Caco-2 (cell line): ENCODE measurements at regions not wholly inside any gene's neighbourhood (a gene's known extent, or its start where the extent isn't known, plus 50 kb on each side); places are given as distances from the start of the nearest gene placed in this dataset.
"Not testable (repeated sequence)": the region's sequence is repeated elsewhere in the genome, so short reads cannot be mapped to it uniquely, and the experiment has no call there.

Experiments
- BruUV-seq: library from RNA; stranded (reverse); fragments of 400-500 nt; replicated peaks from 2 replicates; lab custom pipeline; 2021; lab: Mats Ljungman, UMichigan
- CTCF ChIA-PET: fragments of 300-600 bp; sonication (Branson Sonifier 250); formaldehyde crosslinking; loops from one replicate; lab custom pipeline; 2022; ENCODE audit warnings: antibody characterized with exemption; lab: Charles Lee
- POLR2A ChIA-PET: fragments of 300-600 bp; sonication (Branson Sonifier 250); formaldehyde crosslinking; loops from one replicate; lab custom pipeline; 2022; ENCODE audit warnings: antibody characterized with exemption; lab: Charles Lee
- DNase-seq, 2 experiments: peaks; one replicate each; pipeline versions ENCODE4 v3.0.0 to v3.0.0-alpha.2; 2020 to 2022
- H3K27me3 ChIP-seq: replicated peaks from 2 replicates; pipeline ENCODE4 v1.6.0; 2011; ENCODE audit warnings: low read length; ENCODE audit not compliant: control insufficient read depth, insufficient read depth
- H3K36me3 ChIP-seq: 2 replicates; pipeline ENCODE4 v1.5.1; 2011; ENCODE audit warnings: low read length; ENCODE audit not compliant: control insufficient read depth, insufficient read depth
- H3K4me1 ChIP-seq: fragments of 250-450 bp; sonication (Bioruptor Pico); 2 replicates; pipeline ENCODE4 v1.5.1; 2020; ENCODE audit warnings: mild to moderate bottlenecking
- H3K4me3 ChIP-seq: 2 replicates; pipeline ENCODE4 v1.5.1; 2011; ENCODE audit warnings: low read depth, mild to moderate bottlenecking, control low read depth, low read length
- H3K9me3 ChIP-seq: fragments of 250-450 bp; sonication (Bioruptor Pico); 2 replicates; pipeline ENCODE4 v1.5.1; 2020; ENCODE audit warnings: mild to moderate bottlenecking, moderate library complexity
- H3K27ac Mint-ChIP-seq: one replicate; pipeline ENCODE4 v1.8.0; 2022; ENCODE audit warnings: mixed read lengths; ENCODE audit not compliant: unreplicated experiment
- H3K27me3 Mint-ChIP-seq: one replicate; pipeline ENCODE4 v1.8.0; 2022; ENCODE audit warnings: mixed read lengths; ENCODE audit not compliant: insufficient read depth, unreplicated experiment
- H3K36me3 Mint-ChIP-seq: one replicate; pipeline ENCODE4 v1.8.0; 2022; ENCODE audit warnings: mild to moderate bottlenecking, mixed read lengths; ENCODE audit not compliant: insufficient read depth, unreplicated experiment
- H3K4me1 Mint-ChIP-seq: one replicate; pipeline ENCODE4 v1.8.0; 2022; ENCODE audit warnings: low read depth, mixed read lengths; ENCODE audit not compliant: unreplicated experiment
- H3K4me3 Mint-ChIP-seq: one replicate; pipeline ENCODE4 v1.8.0; 2022; ENCODE audit warnings: mild to moderate bottlenecking, moderate library complexity, mixed read lengths; ENCODE audit not compliant: unreplicated experiment
- H3K9me3 Mint-ChIP-seq: one replicate; pipeline ENCODE4 v1.8.0; 2022; ENCODE audit warnings: mixed read lengths; ENCODE audit not compliant: unreplicated experiment
- CTCF ChIP-seq, 2 experiments: fragments of 200-600 bp in 1 of 2; IDR thresholded peaks; 1 replicate in 1 of 2; 2 replicates in 1 of 2; pipeline versions ENCODE4 v1.5.1 to v1.8.0; 2011 to 2022; ENCODE audit warnings: antibody characterized with exemption in 1 of 2, control low read depth in 1 of 2, inconsistent platforms in 1 of 2, low read depth in 1 of 2, low read length in 1 of 2, mild to moderate bottlenecking in 1 of 2, moderate library complexity in 1 of 2; ENCODE audit not compliant: insufficient read depth in 1 of 2, severe bottlenecking in 1 of 2, unreplicated experiment in 1 of 2
- intact Hi-C: fragments of 100-400 bp; cut with micrococcal nuclease; formaldehyde crosslinking; loops from one replicate; pipeline ENCODE4 v1.10.0; 2022; ENCODE audit not compliant: unreplicated experiment

- POLR2A ChIA-PET: no interaction called here
- BruUV-seq: no TSS peak
- H3K9me3 Mint-ChIP-seq: no peaks in the 10 kb centered on the region
Observed at GRCh38 chr14:25375639-25376038, 325.7 kb upstream of the STXBP6 start.

GRCh38 chr14:25371068-25371467, 321.1 kb upstream of the STXBP6 start:
- ChIA-PET POLR2A (no interaction called here), CTCF (no interaction called here)
- no peak for TF ChIP-seq CTCF (IDR thresholded peaks at IDR 0.05; ENCODE audit: insufficient read depth in 1 of 2, low read depth in 1 of 2, low read length in 1 of 2, severe bottlenecking in 1 of 2, unreplicated experiment in 1 of 2)
- H3K4me1 ChIP-seq: no peaks in the 10 kb centered on the region
- H3K4me3 ChIP-seq: no peak overlapping the region
- no peaks in the 10 kb centered on the region for H3K9me3 Mint-ChIP-seq
- DNase-seq: no peak
- no TSS peak for BruUV-seq
- intact Hi-C loops: no loop called here
- no peaks in the 10 kb centered on the region for H3K36me3 Mint-ChIP-seq
- H3K9me3 ChIP-seq: no peaks in the 10 kb centered on the region
- no peaks in the 10 kb centered on the region for H3K4me1 Mint-ChIP-seq
- no peaks in the 10 kb centered on the region for H3K27me3 ChIP-seq
- no peaks in the 10 kb centered on the region for H3K27me3 Mint-ChIP-seq
- H3K36me3 ChIP-seq: no peaks in the 10 kb centered on the region
- no peak overlapping the region for H3K4me3 Mint-ChIP-seq
- H3K27ac Mint-ChIP-seq: no peak overlapping the region

More at GRCh38 chr14:25375639-25376038, 325.7 kb upstream of the STXBP6 start:
- CTCF ChIA-PET: no interaction called here
- H3K36me3 Mint-ChIP-seq: no peaks in the 10 kb centered on the region
- no peak for TF ChIP-seq CTCF (IDR thresholded peaks at IDR 0.05; ENCODE audit: insufficient read depth in 1 of 2, low read depth in 1 of 2, low read length in 1 of 2, severe bottlenecking in 1 of 2, unreplicated experiment in 1 of 2)
- Histone ChIP-seq H3K36me3 (no peaks in the 10 kb centered on the region), H3K4me1 (no peaks in the 10 kb centered on the region), H3K27me3 (no peaks in the 10 kb centered on the region), H3K4me3 (no peak overlapping the region), H3K9me3 (no peaks in the 10 kb centered on the region)
- no peak for DNase-seq
- H3K4me3 Mint-ChIP-seq: no peak overlapping the region
- intact Hi-C loops: no loop called here
- no peaks in the 10 kb centered on the region for H3K4me1 Mint-ChIP-seq
- peaks cover 7% of the 10 kb centered on the region for H3K27me3 Mint-ChIP-seq
- no peak overlapping the region for H3K27ac Mint-ChIP-seq

DNA sequence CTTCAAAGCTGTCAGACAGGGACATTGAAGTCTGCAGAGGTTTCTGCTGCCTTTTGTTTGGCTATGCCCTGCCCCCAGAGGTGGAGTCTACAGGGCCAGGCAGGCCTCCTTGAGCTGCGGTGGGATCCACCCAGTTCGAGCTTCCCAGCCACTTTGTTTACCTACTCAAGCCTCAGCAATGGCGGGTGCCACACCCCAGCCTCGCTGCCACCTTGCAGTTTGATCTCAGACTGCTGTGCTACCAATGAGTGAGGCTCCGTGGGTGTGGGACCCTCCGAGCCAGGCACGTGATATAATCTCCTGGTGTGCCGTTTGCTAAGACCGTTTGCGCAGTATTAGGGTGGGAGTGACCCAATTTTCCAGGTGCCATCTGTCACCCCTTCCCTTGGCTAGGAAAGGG, 320.1 kb upstream of the STXBP6 start:
- intact Hi-C loops, H3K36me3 Mint-ChIP-seq, H3K4me1 ChIP-seq, BruUV-seq, H3K9me3 Mint-ChIP-seq, CTCF ChIA-PET, H3K27me3 Mint-ChIP-seq, H3K4me3 ChIP-seq, DNase-seq, POLR2A ChIA-PET, H3K4me3 Mint-ChIP-seq, H3K27me3 ChIP-seq, H3K4me1 Mint-ChIP-seq, H3K36me3 ChIP-seq, H3K27ac Mint-ChIP-seq, H3K9me3 ChIP-seq: not testable (repeated sequence)

- no peak for DNase-seq
- intact Hi-C loops: no loop called here
- Histone ChIP-seq H3K4me1 (no peaks in the 10 kb centered on the region), H3K4me3 (no peak overlapping the region), H3K36me3 (no peaks in the 10 kb centered on the region), H3K27me3 (no peaks in the 10 kb centered on the region), H3K9me3 (no peaks in the 10 kb centered on the region)
- no peaks in the 10 kb centered on the region for H3K9me3 Mint-ChIP-seq
- POLR2A ChIA-PET: no interaction called here
- H3K27ac Mint-ChIP-seq: no peak overlapping the region
- no peak for TF ChIP-seq CTCF (IDR thresholded peaks at IDR 0.05; ENCODE audit: insufficient read depth in 1 of 2, low read depth in 1 of 2, low read length in 1 of 2, severe bottlenecking in 1 of 2, unreplicated experiment in 1 of 2)
- CTCF ChIA-PET: no interaction called here
- H3K4me1 Mint-ChIP-seq: no peaks in the 10 kb centered on the region
- no peaks in the 10 kb centered on the region for H3K27me3 Mint-ChIP-seq
- BruUV-seq: no TSS peak
- no peaks in the 10 kb centered on the region for H3K36me3 Mint-ChIP-seq
- no peak overlapping the region for H3K4me3 Mint-ChIP-seq
Observed at GRCh38 chr14:25358330-25358729, 308.4 kb upstream of the STXBP6 start.
